GM12864 (cell line): ENCODE measurements at regions not wholly inside any gene's neighbourhood (a gene's known extent, or its start where the extent isn't known, plus 50 kb on each side); places are given as distances from the start of the nearest gene placed in this dataset.
"Not testable (repeated sequence)": the region's sequence is repeated elsewhere in the genome, so short reads cannot be mapped to it uniquely, and the experiment has no call there.

Experiments
- DNase-seq: peaks from one replicate; pipeline ENCODE4 v3.0.0-alpha.2; 2011; ENCODE audit warnings: low read depth
- H3K4me3 ChIP-seq: 2 replicates; pipeline ENCODE4 v1.5.1; 2011; ENCODE audit warnings: mild to moderate bottlenecking, low read depth, low read length, control low read depth
- CTCF ChIP-seq: IDR thresholded peaks from 2 replicates; pipeline ENCODE4 v1.5.1; 2011; ENCODE audit warnings: low read depth, mild to moderate bottlenecking, moderate library complexity, low read length, control low read depth, inconsistent platforms; ENCODE audit errors: missing control alignments

- DNase-seq = not testable (repeated sequence)
Measured at GRCh38 chr1:273772-274171, 177.7 kb downstream of the OR4F29 start.

GRCh38 chr1:267815-268214 is 183.7 kb downstream of the OR4F29 start:
- H3K4me3 ChIP-seq, DNase-seq: not testable (repeated sequence)
- TF ChIP-seq CTCF = peak; percentile 46

More at GRCh38 chr1:273772-274171, 177.7 kb downstream of the OR4F29 start:
- not testable (repeated sequence) for H3K4me3 ChIP-seq
